Neural cell (in vitro differentiated cells): ENCODE measurements at regions not wholly inside any gene's neighbourhood (a gene's known extent, or its start where the extent isn't known, plus 50 kb on each side); places are given as distances from the start of the nearest gene placed in this dataset.
"Not testable (repeated sequence)": the region's sequence is repeated elsewhere in the genome, so short reads cannot be mapped to it uniquely, and the experiment has no call there.

Experiments
- EP300 ChIP-seq: fragments of 450-650 bp; conservative IDR thresholded peaks from 2 replicates; pipeline ENCODE4 v1.6.1; 2014; ENCODE audit warnings: antibody characterized with exemption, mild to moderate bottlenecking, moderate library complexity; ENCODE audit not compliant: poor library complexity, severe bottlenecking
- EZH2 ChIP-seq: fragments of 200-600, 300-800 bp; shearing (Covaris generic), sonication (generic); IDR thresholded peaks from 2 replicates; pipeline ENCODE4 v1.6.1; 2014; ENCODE audit warnings: antibody characterized with exemption, low read length, borderline replicate concordance, mild to moderate bottlenecking; ENCODE audit not compliant: insufficient read depth, poor library complexity, severe bottlenecking
- MXI1 ChIP-seq: fragments of 450-650 bp; conservative IDR thresholded peaks from 2 replicates; pipeline ENCODE4 v1.6.1; 2014; ENCODE audit warnings: antibody characterized with exemption, mild to moderate bottlenecking; ENCODE audit not compliant: poor library complexity, severe bottlenecking
- POLR2AphosphoS5 ChIP-seq: IDR thresholded peaks from 2 replicates; pipeline ENCODE4 v1.6.1; 2012
- SMC3 ChIP-seq: fragments of 450-650 bp; conservative IDR thresholded peaks from 2 replicates; pipeline ENCODE4 v1.6.1; 2014; ENCODE audit warnings: antibody characterized with exemption, mild to moderate bottlenecking, moderate library complexity; ENCODE audit not compliant: poor library complexity
- TF ChIP-seq, protein P1 (sequence below): fragments of 450-650 bp; IDR thresholded peaks from 2 replicates; pipeline ENCODE4 v1.5.1; 2014; ENCODE audit warnings: antibody characterized with exemption, mild to moderate bottlenecking, moderate library complexity; ENCODE audit not compliant: poor library complexity, severe bottlenecking

DNA sequence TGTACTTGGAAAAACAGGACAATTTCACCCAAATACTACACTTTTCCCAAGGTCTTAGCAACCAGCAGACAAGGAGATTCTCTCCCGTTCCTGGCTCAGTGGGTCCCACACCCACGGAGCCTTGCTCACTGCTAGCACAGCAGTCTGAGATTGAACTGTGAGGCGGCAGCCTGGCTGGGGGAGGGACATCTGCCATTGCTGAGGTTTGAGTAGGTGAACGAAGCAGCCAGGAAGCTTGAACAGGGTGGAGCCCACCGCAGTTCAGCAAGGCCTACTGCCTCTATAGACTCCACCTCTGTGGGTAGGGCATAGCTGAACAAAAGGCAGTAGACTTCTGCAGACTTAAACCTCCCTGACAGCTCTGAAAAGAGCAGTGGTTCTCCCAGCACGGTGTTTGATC, 166.5 kb upstream of the TTC29 start:
- TF ChIP-seq POLR2AphosphoS5, EP300, EZH2, SMC3, MXI1: not testable (repeated sequence)
- TF ChIP-seq, protein P1, sequence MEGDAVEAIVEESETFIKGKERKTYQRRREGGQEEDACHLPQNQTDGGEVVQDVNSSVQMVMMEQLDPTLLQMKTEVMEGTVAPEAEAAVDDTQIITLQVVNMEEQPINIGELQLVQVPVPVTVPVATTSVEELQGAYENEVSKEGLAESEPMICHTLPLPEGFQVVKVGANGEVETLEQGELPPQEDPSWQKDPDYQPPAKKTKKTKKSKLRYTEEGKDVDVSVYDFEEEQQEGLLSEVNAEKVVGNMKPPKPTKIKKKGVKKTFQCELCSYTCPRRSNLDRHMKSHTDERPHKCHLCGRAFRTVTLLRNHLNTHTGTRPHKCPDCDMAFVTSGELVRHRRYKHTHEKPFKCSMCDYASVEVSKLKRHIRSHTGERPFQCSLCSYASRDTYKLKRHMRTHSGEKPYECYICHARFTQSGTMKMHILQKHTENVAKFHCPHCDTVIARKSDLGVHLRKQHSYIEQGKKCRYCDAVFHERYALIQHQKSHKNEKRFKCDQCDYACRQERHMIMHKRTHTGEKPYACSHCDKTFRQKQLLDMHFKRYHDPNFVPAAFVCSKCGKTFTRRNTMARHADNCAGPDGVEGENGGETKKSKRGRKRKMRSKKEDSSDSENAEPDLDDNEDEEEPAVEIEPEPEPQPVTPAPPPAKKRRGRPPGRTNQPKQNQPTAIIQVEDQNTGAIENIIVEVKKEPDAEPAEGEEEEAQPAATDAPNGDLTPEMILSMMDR: not testable (repeated sequence)
